BE2C (cell line): ENCODE measurements at regions not wholly inside any gene's neighbourhood (a gene's known extent, or its start where the extent isn't known, plus 50 kb on each side); places are given as distances from the start of the nearest gene placed in this dataset.

Experiments
- DNase-seq: peaks from one replicate; pipeline ENCODE4 v3.0.0-alpha.2; 2020
- H3K27me3 ChIP-seq: fragments of 250-450 bp; sonication (Bioruptor Pico); 2 replicates; pipeline ENCODE4 v1.5.1; 2020; ENCODE audit warnings: mild to moderate bottlenecking
- H3K36me3 ChIP-seq: fragments of 250-450 bp; sonication (Bioruptor Pico); 2 replicates; pipeline ENCODE4 v1.5.1; 2020; ENCODE audit warnings: mild to moderate bottlenecking
- H3K4me1 ChIP-seq: fragments of 250-450 bp; sonication (Bioruptor Pico); 2 replicates; pipeline ENCODE4 v1.5.1; 2020
- H3K4me3 ChIP-seq: 2 replicates; pipeline ENCODE4 v1.5.1; 2011; ENCODE audit warnings: low read depth, low read length
- H3K9me3 ChIP-seq: fragments of 250-450 bp; sonication (Bioruptor Pico); 2 replicates; pipeline ENCODE4 v1.5.1; 2020
- CTCF ChIP-seq: IDR thresholded peaks from 2 replicates; pipeline ENCODE4 v1.5.1; 2012; ENCODE audit warnings: mild to moderate bottlenecking, low read depth, low read length

GRCh38 chr5:51990241-51990640 lies 607.0 kb downstream of the ISL1 start:
- TF ChIP-seq CTCF, result no peak
- DNase-seq, result peak; percentile 18
- H3K9me3 ChIP-seq, result no peaks in the 10 kb centered on the region
- H3K4me1 ChIP-seq, result peaks cover 60% of the 10 kb centered on the region
- no peaks in the 10 kb centered on the region for H3K27me3 ChIP-seq
- peak overlapping the region; percentile 6; the same call in 1 of the 2 replicates for H3K4me3 ChIP-seq
- H3K36me3 ChIP-seq, result no peaks in the 10 kb centered on the region

- no peak overlapping the region for H3K4me3 ChIP-seq
- H3K9me3 ChIP-seq, result no peaks in the 10 kb centered on the region
- peaks cover 55% of the 10 kb centered on the region for H3K4me1 ChIP-seq
- no peak for DNase-seq
- TF ChIP-seq CTCF, result no peak
- no peaks in the 10 kb centered on the region for H3K27me3 ChIP-seq
- no peaks in the 10 kb centered on the region for H3K36me3 ChIP-seq
Measured at GRCh38 chr5:51990661-51991180, 607.5 kb downstream of the ISL1 start.

GRCh38 chr5:51991940-51992339 lies 608.7 kb downstream of the ISL1 start:
- no peak for DNase-seq
- peaks cover 53% of the 10 kb centered on the region for H3K4me1 ChIP-seq
- no peaks in the 10 kb centered on the region for H3K9me3 ChIP-seq
- TF ChIP-seq CTCF, result no peak
- H3K36me3 ChIP-seq, result no peaks in the 10 kb centered on the region
- no peak overlapping the region for H3K4me3 ChIP-seq
- no peaks in the 10 kb centered on the region for H3K27me3 ChIP-seq

GRCh38 chr5:51995773-51996306 lies 612.6 kb downstream of the ISL1 start:
- no peak overlapping the region; the same call in 1 of the 2 replicates for H3K4me3 ChIP-seq
- no peaks in the 10 kb centered on the region for H3K9me3 ChIP-seq
- TF ChIP-seq CTCF, result no peak
- H3K36me3 ChIP-seq, result no peaks in the 10 kb centered on the region
- H3K27me3 ChIP-seq, result no peaks in the 10 kb centered on the region
- H3K4me1 ChIP-seq, result peaks cover 45% of the 10 kb centered on the region
- DNase-seq, result peak; percentile 42

- H3K36me3 ChIP-seq, result no peaks in the 10 kb centered on the region
- no peak overlapping the region for H3K4me3 ChIP-seq
- no peaks in the 10 kb centered on the region for H3K27me3 ChIP-seq
- TF ChIP-seq CTCF, result no peak
- no peaks in the 10 kb centered on the region for H3K9me3 ChIP-seq
- peaks cover 43% of the 10 kb centered on the region for H3K4me1 ChIP-seq
- no peak for DNase-seq
Measured at GRCh38 chr5:51996356-51996861, 613.2 kb downstream of the ISL1 start.

- Histone ChIP-seq H3K4me1 (peaks cover 37% of the 10 kb centered on the region), H3K27me3 (no peaks in the 10 kb centered on the region), H3K4me3 (no peak overlapping the region), H3K36me3 (no peaks in the 10 kb centered on the region), H3K9me3 (no peaks in the 10 kb centered on the region)
- DNase-seq, result no peak
- TF ChIP-seq CTCF, result no peak
Measured at GRCh38 chr5:51997500-51997899, 614.3 kb downstream of the ISL1 start.
